ENCODE measurements at regions not wholly inside any gene's neighbourhood (a gene's known extent, or its start where the extent isn't known, plus 50 kb on each side); places are given as distances from the start of the nearest gene placed in this dataset.
"Not testable (repeated sequence)": the region's sequence is repeated elsewhere in the genome, so short reads cannot be mapped to it uniquely, and the experiment has no call there.

DNA sequence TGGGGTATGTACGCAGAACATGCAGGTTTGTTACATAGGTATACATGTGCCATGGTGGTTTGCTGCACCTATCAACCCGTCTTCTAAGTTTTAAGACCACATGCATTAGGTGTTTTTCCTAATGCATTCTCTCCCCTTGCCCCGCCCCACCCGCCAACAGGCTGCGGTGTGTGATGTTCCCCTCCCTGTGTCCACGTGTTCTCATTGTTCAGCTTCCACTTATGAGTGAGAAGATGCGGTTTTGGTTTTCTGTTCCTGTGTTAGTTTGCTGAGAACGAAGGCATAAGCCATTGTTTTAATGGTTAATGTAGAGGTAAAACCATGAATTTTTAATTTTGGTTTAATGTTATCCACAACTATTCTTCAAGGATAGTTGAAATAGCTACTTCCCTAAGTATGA, 346.8 kb upstream of the EPHA6 start:
- Mint-ChIP-seq H3K9me3 (peaks cover 3 to 40% (median 14%) of the 10 kb centered on the region in 6 donors), H3K27me3 (ENCODE audit: low read depth in 3 of 3) (peaks cover 0 to 1% (median 0%) of the 10 kb centered on the region in 3 donors), H3K27ac (no peak overlapping the region), H3K4me1 (no peaks in the 10 kb centered on the region), H3K4me3 (no peak overlapping the region), H3K36me3 (no peaks in the 10 kb centered on the region)
- DNase-seq: no peak

DNA sequence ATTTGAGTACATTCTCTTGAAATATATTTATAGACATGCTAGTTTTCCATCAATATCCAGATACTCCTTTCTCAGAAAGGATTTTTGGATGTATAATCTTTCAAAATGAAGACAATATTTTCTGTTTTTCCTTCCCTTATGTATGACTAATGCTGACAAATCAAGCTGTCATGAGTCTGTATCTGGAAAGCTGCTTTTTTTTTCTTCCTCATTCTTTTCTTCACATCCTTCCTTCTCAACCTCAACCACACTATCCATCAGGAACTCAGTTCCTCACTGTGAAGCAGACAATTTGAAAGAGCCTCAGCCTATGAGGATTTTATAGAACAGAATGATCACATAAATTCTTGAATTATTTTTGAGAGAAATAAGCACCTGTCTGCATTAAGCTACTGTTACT, 335.9 kb upstream of the EPHA6 start:
- Mint-ChIP-seq H3K9me3 (peaks cover 3 to 19% (median 14%) of the 10 kb centered on the region in 6 donors), H3K36me3 (no peaks in the 10 kb centered on the region), H3K27me3 (ENCODE audit: low read depth in 3 of 3) (no peaks in the 10 kb centered on the region), H3K4me1 (no peaks in the 10 kb centered on the region), H3K27ac (no peak overlapping the region), H3K4me3 (no peak overlapping the region)
- no peak for DNase-seq

DNA sequence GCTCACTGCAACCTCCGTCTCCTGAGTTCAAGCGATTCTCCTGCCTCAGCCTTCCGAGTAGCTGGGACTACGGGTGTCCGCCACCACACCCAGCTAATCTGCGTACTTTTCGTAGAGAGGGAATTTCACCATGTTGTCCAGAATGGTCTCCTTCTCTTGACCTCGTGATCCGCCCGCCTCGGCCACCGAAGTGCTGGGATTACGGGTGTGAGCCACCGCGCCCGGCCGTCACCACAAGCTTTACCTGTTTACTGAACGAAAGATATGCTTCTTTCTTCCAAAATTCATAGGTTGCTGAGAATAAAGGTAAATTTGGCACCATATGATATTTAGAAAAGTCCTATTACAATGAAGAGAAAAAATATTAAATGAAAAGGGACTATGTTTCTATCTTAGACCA, 333.5 kb upstream of the EPHA6 start:
- no peak for DNase-seq
- Mint-ChIP-seq H3K27me3 (ENCODE audit: low read depth in 3 of 3) (no peaks in the 10 kb centered on the region), H3K27ac (no peak overlapping the region), H3K36me3 (no peaks in the 10 kb centered on the region), H3K4me1 (no peaks in the 10 kb centered on the region), H3K4me3 (no peak overlapping the region), H3K9me3 (peaks cover 5 to 19% (median 9%) of the 10 kb centered on the region in 6 donors)

DNA sequence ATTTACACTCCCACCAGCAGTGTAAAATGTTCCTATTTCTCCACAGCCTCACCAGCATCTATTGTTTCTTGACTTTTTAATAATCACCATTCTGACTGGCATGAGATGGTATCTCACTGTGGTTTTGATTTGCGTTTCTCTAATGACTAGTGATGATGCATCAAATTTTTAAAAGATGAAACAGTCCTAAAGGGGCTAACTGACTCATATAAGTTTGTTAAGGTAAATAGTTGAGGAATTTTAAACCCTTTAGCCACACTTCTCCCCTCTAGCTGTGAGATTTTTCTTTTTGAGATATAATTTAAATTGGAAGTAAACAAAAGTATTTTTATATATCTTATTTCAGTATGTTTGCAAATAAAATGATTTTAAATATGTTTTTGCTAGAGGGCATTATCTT, 331.2 kb upstream of the EPHA6 start:
- not testable (repeated sequence) for H3K4me3 Mint-ChIP-seq; H3K27ac Mint-ChIP-seq; H3K4me1 Mint-ChIP-seq; H3K27me3 Mint-ChIP-seq (ENCODE audit: low read depth in 3 of 3); DNase-seq; H3K36me3 Mint-ChIP-seq
- peaks cover 5 to 28% (median 15%) of the 10 kb centered on the region in 6 donors for H3K9me3 Mint-ChIP-seq

DNA sequence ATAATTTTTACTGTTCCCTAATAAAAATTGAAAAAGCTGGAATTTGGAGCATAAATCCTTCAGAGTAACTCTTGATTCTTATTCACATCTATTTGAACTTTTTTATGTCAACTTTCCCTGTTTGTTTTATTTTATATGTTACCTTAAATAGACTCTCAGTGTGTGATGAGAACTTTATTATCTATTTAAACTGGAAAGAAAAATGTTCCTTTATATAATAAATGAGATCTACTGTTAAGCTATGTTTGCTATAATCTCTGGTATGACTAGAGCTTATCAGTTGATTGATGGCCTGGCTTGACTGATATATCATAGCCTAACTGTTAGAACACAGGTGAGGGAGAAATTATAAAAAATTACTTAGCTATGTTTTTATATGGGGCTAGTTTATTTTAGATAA, 330.6 kb upstream of the EPHA6 start:
- H3K27ac Mint-ChIP-seq: no peak overlapping the region
- H3K9me3 Mint-ChIP-seq: peaks cover 9 to 34% (median 17%) of the 10 kb centered on the region in 6 donors
- no peaks in the 10 kb centered on the region for H3K27me3 Mint-ChIP-seq (ENCODE audit: low read depth in 3 of 3)
- no peaks in the 10 kb centered on the region for H3K4me1 Mint-ChIP-seq
- no peak overlapping the region for H3K4me3 Mint-ChIP-seq
- no peak for DNase-seq
- H3K36me3 Mint-ChIP-seq: peaks cover 0 to 3% (median 0%) of the 10 kb centered on the region in 3 donors

DNA sequence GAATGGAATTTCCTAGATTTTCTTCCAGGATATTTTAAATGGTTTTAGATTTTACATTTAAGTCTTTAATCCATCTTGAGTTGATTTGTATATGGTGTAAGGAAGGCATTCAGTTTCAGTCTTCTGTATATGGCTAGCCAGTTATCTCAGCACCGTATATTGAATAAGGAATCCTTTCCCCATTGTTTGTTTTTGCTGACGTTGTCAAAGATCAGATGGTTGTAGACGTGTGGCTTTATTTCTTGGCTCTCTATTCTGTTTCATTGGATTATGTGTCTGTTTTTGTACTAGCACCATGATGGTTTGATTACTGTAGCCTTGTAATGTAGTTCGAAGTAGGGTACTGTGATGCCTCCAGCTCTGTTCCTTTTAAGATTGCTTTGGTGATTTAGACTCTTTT, 325.7 kb upstream of the EPHA6 start:
- no peaks in the 10 kb centered on the region for H3K4me1 Mint-ChIP-seq
- no peak for DNase-seq
- no peak overlapping the region for H3K4me3 Mint-ChIP-seq
- H3K27me3 Mint-ChIP-seq (ENCODE audit: low read depth in 3 of 3): no peaks in the 10 kb centered on the region
- H3K27ac Mint-ChIP-seq: no peak overlapping the region
- peaks cover 18 to 57% (median 38%) of the 10 kb centered on the region in 6 donors for H3K9me3 Mint-ChIP-seq
- H3K36me3 Mint-ChIP-seq: peaks cover 0 to 4% (median 3%) of the 10 kb centered on the region in 3 donors

DNA sequence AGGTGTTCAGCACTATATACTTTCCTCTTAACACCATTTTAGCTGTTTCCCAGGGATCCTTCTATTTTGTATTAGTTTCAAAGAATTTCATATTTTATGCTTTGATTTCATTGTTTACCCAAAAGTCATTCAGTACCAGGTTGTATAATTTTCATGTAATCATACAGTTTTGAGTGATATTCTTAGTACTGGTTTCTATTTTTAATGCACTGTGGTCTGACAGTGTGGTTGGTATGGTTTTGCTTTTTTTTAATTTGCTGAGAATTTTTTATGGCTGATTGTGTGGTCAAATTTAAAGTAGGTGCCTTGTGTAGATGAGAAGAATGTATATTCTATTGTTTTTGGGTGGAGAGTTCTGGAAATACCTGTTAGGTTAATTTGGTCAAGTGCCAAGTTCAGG, 323.4 kb upstream of the EPHA6 start:
- H3K27ac Mint-ChIP-seq: no peak overlapping the region
- H3K27me3 Mint-ChIP-seq (ENCODE audit: low read depth in 3 of 3): no peaks in the 10 kb centered on the region
- peaks cover 19 to 69% (median 49%) of the 10 kb centered on the region in 6 donors for H3K9me3 Mint-ChIP-seq
- DNase-seq: no peak
- no peak overlapping the region for H3K4me3 Mint-ChIP-seq
- H3K4me1 Mint-ChIP-seq: no peaks in the 10 kb centered on the region
- peaks cover under 1 to 4% (median 4%) of the 10 kb centered on the region in 3 donors for H3K36me3 Mint-ChIP-seq

DNA sequence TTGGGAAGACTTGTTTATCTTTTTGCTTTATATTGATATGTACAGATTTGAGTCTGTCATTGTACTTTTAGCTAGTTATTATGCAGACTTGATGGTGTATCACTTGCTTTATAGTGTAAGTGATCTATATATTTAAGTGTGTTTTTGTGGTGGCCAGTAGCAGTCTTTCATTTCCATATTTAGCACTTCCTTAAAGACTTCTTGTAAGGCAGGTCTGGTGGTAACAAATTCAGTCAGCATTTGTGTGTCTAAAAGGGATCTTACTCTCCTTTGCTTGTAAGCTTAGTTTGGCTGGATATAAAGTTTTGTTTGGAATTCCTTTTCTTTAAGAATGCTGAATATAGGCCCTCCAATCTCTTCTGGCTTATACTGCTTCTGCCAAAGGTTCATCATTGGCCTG, 322.5 kb upstream of the EPHA6 start:
- Mint-ChIP-seq H3K36me3 (peaks cover 4 to 7% (median 5%) of the 10 kb centered on the region in 3 donors), H3K27me3 (ENCODE audit: low read depth in 3 of 3) (peaks cover 0 to 2% (median 0%) of the 10 kb centered on the region in 3 donors), H3K9me3 (peaks cover 24 to 73% (median 53%) of the 10 kb centered on the region in 6 donors), H3K4me1 (no peaks in the 10 kb centered on the region), H3K27ac (no peak overlapping the region), H3K4me3 (no peak overlapping the region)
- no peak for DNase-seq

DNA sequence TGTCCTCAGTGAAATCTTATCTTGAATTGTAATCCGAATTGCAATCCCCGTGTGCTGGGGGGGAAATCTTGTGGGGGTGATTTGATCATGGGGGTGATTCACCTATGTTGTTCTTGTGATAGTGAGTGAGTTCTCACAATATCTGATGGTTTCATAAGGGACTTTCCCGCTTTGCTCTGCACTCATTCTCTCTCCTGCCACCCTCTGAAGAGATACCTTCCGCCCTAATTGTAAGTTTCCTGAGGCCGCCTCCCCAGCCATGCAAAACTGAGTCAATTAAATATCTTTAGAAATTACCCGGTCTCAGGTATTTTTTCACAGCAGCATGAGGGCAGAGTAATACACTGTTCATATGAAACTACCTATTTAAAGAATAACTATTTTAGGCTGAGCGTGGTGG, 304.1 kb upstream of the EPHA6 start:
- DNase-seq: no peak
- Mint-ChIP-seq H3K9me3 (peaks cover 16 to 30% (median 18%) of the 10 kb centered on the region in 6 donors), H3K27ac (no peak overlapping the region), H3K4me3 (no peak overlapping the region), H3K4me1 (no peaks in the 10 kb centered on the region), H3K36me3 (no peaks in the 10 kb centered on the region), H3K27me3 (ENCODE audit: low read depth in 3 of 3) (peaks cover 0 to 1% (median 0%) of the 10 kb centered on the region in 3 donors)

DNA sequence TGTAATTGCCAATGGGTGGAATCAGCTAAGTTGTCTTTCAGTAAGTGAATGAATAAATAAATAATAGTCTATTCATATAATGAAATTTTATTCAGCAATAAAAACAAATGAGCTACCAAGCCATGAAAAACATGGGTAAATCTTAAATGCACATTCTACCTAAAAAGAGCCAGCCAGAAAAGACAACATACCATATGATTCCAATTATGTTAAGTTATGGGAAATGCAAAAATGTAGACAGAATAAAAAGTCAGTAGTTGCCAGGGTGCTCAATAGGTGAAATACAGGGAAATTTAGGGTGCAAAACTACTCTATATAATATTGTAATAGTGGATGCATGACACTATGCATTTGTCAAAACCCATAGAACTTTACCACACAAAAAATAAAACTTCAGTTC, 277.2 kb upstream of the EPHA6 start:
- Mint-ChIP-seq H3K4me3 (no peak overlapping the region), H3K27ac (no peak overlapping the region), H3K4me1 (no peaks in the 10 kb centered on the region), H3K9me3 (peaks cover 3 to 46% (median 31%) of the 10 kb centered on the region in 6 donors), H3K27me3 (ENCODE audit: low read depth in 3 of 3) (no peaks in the 10 kb centered on the region), H3K36me3 (no peaks in the 10 kb centered on the region)
- no peak for DNase-seq

DNA sequence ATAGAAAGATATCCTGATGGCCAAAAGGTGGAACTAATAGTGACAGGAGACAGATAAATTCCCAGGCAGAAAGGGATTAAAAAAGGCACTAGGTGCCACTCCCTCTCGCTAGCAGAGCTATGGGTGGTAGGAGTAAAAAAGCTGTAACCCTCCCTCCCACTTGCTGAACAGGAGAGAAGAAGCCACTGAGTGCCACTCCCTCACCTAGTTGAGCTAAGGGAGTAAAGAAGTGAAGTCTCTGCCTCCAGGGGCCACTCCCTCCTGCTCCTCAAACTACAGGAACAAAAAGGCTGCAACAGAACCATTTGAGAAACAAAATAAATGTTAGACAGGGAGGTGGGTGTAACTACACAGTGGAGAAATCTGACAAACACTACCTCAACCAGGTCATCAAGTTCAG, 276.2 kb upstream of the EPHA6 start:
- Mint-ChIP-seq H3K27me3 (ENCODE audit: low read depth in 3 of 3) (peaks cover 0 to 5% (median 0%) of the 10 kb centered on the region in 3 donors), H3K4me1 (no peaks in the 10 kb centered on the region), H3K27ac (no peak overlapping the region), H3K9me3 (peaks cover 2 to 45% (median 25%) of the 10 kb centered on the region in 6 donors), H3K36me3 (no peaks in the 10 kb centered on the region), H3K4me3 (no peak overlapping the region)
- no peak for DNase-seq

DNA sequence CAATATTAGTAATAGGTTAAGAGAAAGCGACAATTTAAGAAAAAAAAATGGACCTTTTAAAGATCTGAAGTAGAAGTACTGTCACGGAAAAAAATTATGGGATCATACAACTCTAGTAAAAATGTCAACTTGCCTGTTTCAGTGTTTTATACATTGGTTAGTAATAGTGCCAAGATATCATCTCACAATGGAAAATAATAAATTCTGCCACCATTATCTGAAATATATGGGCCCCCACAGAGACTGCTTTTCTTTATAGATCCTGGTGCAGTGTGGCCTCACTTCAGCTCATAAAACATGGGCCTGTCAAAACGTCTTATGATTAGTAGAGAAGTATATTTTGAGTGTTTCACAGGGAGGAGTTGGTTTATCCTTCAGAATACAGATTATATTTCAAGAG, 266.3 kb upstream of the EPHA6 start:
- no peak overlapping the region for H3K4me3 Mint-ChIP-seq
- no peaks in the 10 kb centered on the region for H3K4me1 Mint-ChIP-seq
- H3K27ac Mint-ChIP-seq: no peak overlapping the region
- no peaks in the 10 kb centered on the region for H3K27me3 Mint-ChIP-seq (ENCODE audit: low read depth in 3 of 3)
- no peaks in the 10 kb centered on the region for H3K36me3 Mint-ChIP-seq
- H3K9me3 Mint-ChIP-seq: peaks cover 13 to 57% (median 30%) of the 10 kb centered on the region in 6 donors
- no peak for DNase-seq

DNA sequence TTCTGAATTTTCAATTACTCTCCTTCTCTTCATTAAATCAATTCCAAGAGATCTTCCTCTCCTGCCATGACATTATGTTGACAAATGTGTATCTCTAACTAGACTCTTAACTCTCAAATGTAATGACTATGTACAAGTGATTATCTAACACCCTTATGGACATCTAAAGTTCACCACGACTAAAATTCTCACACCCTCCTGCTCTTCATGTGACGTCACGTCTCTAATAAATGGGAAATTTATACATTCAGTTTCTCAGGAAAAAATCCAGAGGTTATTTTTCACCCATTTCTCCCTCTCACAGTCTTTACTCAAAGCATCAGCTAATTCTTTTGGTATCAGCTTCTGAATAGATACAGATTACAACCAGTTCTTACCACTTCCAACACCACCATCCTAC, 237.5 kb upstream of the EPHA6 start:
- H3K9me3 Mint-ChIP-seq: peaks cover 25 to 77% (median 54%) of the 10 kb centered on the region in 6 donors
- H3K27me3 Mint-ChIP-seq (ENCODE audit: low read depth in 3 of 3): peaks cover 0 to 8% (median 1%) of the 10 kb centered on the region in 3 donors
- DNase-seq: no peak
- H3K27ac Mint-ChIP-seq: no peak overlapping the region
- H3K36me3 Mint-ChIP-seq: peaks cover 5 to 8% (median 8%) of the 10 kb centered on the region in 3 donors
- no peaks in the 10 kb centered on the region for H3K4me1 Mint-ChIP-seq
- H3K4me3 Mint-ChIP-seq: no peak overlapping the region

DNA sequence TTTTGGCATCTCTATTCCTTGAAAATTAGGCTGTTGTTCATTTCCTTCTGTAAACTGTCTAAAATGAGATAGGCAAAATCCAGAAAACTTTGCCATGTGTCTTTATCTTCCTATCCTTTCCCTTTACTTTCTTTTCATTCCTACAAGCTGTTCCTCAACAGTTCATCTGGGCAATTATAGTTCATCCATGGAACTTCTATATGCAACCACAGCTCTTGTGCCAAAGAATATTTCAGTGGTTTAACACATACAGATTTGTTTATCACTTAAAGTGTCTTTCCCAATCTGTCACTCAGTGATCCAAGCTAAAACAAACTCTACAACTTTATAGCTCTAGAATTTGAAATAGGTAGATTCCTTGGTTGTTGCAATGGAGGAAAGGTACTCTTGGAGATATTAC, 230.3 kb upstream of the EPHA6 start:
- DNase-seq: no peak
- H3K4me3 Mint-ChIP-seq: no peak overlapping the region
- H3K9me3 Mint-ChIP-seq: peaks cover 13 to 69% (median 36%) of the 10 kb centered on the region in 6 donors
- H3K27ac Mint-ChIP-seq: no peak overlapping the region
- no peaks in the 10 kb centered on the region for H3K4me1 Mint-ChIP-seq
- peaks cover 1 to 3% (median 2%) of the 10 kb centered on the region in 3 donors for H3K27me3 Mint-ChIP-seq (ENCODE audit: low read depth in 3 of 3)
- no peaks in the 10 kb centered on the region for H3K36me3 Mint-ChIP-seq

DNA sequence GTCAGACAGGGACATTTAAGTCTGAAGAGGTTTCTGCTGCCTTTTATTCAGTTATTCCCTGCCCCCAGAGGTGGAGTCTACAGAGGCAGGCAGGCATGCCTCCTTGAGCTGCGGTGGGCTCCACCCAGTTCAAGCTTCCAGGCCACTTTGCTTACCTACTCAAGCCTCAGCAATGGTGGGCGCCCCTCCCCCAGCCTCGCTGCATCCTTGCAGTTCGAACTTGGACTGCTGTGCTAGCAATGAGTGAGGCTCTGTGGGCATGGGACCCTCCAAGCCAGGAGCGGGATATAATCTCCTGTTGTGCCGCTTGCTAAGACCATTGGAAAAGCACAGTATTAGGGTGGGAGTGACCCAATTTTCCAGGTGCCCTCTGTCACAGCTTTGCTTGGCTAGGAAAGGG, 207.5 kb upstream of the EPHA6 start:
- H3K36me3 Mint-ChIP-seq; H3K27ac Mint-ChIP-seq; DNase-seq; H3K4me3 Mint-ChIP-seq; H3K27me3 Mint-ChIP-seq (ENCODE audit: low read depth in 3 of 3); H3K4me1 Mint-ChIP-seq: not testable (repeated sequence)
- H3K9me3 Mint-ChIP-seq: peaks cover 15 to 53% (median 45%) of the 10 kb centered on the region in 6 donors
